BE2C (cell line): ENCODE measurements at regions not wholly inside any gene's neighbourhood (a gene's known extent, or its start where the extent isn't known, plus 50 kb on each side); places are given as distances from the start of the nearest gene placed in this dataset.

Source experiments
- DNase-seq: peaks from one replicate; pipeline ENCODE4 v3.0.0-alpha.2; 2020
- H3K27me3 ChIP-seq: fragments of 250-450 bp; sonication (Bioruptor Pico); 2 replicates; pipeline ENCODE4 v1.5.1; 2020; ENCODE audit warnings: mild to moderate bottlenecking
- H3K36me3 ChIP-seq: fragments of 250-450 bp; sonication (Bioruptor Pico); 2 replicates; pipeline ENCODE4 v1.5.1; 2020; ENCODE audit warnings: mild to moderate bottlenecking
- H3K4me1 ChIP-seq: fragments of 250-450 bp; sonication (Bioruptor Pico); 2 replicates; pipeline ENCODE4 v1.5.1; 2020
- H3K4me3 ChIP-seq: 2 replicates; pipeline ENCODE4 v1.5.1; 2011; ENCODE audit warnings: low read depth, low read length
- H3K9me3 ChIP-seq: fragments of 250-450 bp; sonication (Bioruptor Pico); 2 replicates; pipeline ENCODE4 v1.5.1; 2020
- CTCF ChIP-seq: IDR thresholded peaks from 2 replicates; pipeline ENCODE4 v1.5.1; 2012; ENCODE audit warnings: mild to moderate bottlenecking, low read depth, low read length

DNA sequence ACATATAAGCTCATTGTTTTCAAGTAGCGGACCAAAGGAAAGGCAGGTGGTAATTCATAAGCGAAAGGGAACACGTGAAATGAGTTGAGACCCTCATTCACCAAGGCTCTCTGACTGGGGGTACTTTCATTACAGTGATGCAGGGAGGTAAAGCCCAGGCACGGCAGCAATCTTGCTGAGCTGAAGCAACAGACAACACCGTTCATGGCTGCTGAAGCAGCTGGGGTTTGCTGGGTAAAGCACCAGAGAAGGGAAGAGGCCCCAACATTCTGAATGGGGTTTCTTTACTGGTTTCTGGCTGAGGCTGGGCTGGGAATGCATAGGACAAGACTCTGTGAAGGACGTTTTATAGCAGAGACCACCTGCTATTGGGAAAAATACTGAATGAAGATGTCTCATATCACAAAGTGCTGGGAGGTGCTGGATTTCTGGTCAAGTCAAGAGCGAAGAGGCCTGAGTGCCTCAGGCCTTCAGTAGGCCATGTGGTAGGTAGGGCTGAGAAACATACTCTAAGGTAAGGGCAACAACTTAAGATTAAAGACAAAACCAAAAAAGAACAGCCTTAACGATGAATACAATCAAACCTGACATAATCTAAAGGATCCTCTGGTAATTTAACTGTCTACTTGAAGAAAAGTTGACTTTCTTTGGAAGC, 324.7 kb upstream of the PIK3C3 start:
- no peaks in the 10 kb centered on the region for H3K27me3 ChIP-seq
- no peaks in the 10 kb centered on the region for H3K4me1 ChIP-seq
- no peak for TF ChIP-seq CTCF
- H3K36me3 ChIP-seq, result no peaks in the 10 kb centered on the region
- no peak overlapping the region for H3K4me3 ChIP-seq
- no peak for DNase-seq
- H3K9me3 ChIP-seq, result no peaks in the 10 kb centered on the region

- no peak for TF ChIP-seq CTCF
- Histone ChIP-seq H3K4me1 (no peaks in the 10 kb centered on the region), H3K4me3 (no peak overlapping the region), H3K9me3 (no peaks in the 10 kb centered on the region), H3K27me3 (no peaks in the 10 kb centered on the region), H3K36me3 (no peaks in the 10 kb centered on the region)
- DNase-seq, result no peak
These were observed 330.6 kb upstream of the PIK3C3 start for GRCh38 chr18:41624460-41624859.

- no peak for DNase-seq
- H3K9me3 ChIP-seq, result no peaks in the 10 kb centered on the region
- no peak overlapping the region for H3K4me3 ChIP-seq
- H3K36me3 ChIP-seq, result no peaks in the 10 kb centered on the region
- no peaks in the 10 kb centered on the region for H3K4me1 ChIP-seq
- no peak for TF ChIP-seq CTCF
- H3K27me3 ChIP-seq, result no peaks in the 10 kb centered on the region
These were observed 333.9 kb upstream of the PIK3C3 start for GRCh38 chr18:41621177-41621576.

DNA sequence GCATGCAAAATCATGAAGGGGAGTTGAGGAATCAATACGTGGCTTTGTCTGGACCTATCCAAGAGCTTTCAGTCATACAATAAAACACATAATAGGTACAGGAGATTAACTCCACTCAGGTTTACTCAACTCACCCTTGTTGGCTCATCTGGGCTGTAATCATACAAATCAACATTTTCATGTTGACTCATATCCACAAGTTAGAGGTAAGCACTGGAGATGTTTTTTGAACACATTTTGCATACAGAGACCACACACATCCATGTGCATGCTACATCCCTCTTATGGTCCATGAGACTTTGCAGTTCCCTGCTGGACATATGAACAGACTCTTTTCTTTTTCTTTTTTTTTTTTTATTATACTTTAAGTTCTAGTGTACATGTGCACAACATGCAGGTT, 336.9 kb upstream of the PIK3C3 start:
- Histone ChIP-seq H3K4me1 (no peaks in the 10 kb centered on the region), H3K36me3 (no peaks in the 10 kb centered on the region), H3K9me3 (no peaks in the 10 kb centered on the region), H3K4me3 (no peak overlapping the region), H3K27me3 (no peaks in the 10 kb centered on the region)
- DNase-seq, result no peak
- TF ChIP-seq CTCF, result no peak

DNA sequence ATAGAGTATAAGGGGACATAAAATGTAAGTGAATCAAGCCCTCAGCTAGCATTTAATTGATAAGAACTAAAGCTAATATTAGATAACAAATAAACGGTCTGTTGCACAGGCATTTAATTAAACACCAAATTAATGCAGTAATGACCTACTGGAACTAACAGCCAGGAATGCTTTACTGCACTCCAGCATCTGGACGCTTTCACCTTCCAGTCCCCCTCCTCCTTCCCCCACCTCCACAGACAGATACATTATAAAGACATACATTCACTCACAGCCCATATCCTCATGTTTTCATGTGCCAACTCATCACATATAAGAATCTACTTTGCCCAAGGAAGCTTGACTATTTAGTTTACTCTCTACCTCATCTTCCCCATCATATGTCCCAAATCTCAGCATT, 337.4 kb upstream of the PIK3C3 start:
- H3K4me1 ChIP-seq, result no peaks in the 10 kb centered on the region
- H3K36me3 ChIP-seq, result no peaks in the 10 kb centered on the region
- H3K9me3 ChIP-seq, result no peaks in the 10 kb centered on the region
- no peak overlapping the region for H3K4me3 ChIP-seq
- H3K27me3 ChIP-seq, result no peaks in the 10 kb centered on the region
- no peak for DNase-seq
- TF ChIP-seq CTCF, result no peak

GRCh38 chr18:41613003-41613609, 341.9 kb upstream of the PIK3C3 start:
- H3K9me3 ChIP-seq, result no peaks in the 10 kb centered on the region
- no peaks in the 10 kb centered on the region for H3K27me3 ChIP-seq
- no peaks in the 10 kb centered on the region for H3K36me3 ChIP-seq
- DNase-seq, result no peak
- no peaks in the 10 kb centered on the region for H3K4me1 ChIP-seq
- H3K4me3 ChIP-seq, result no peak overlapping the region
- TF ChIP-seq CTCF, result no peak
